ENCODE measurements at regions not wholly inside any gene's neighbourhood (a gene's known extent, or its start where the extent isn't known, plus 50 kb on each side); places are given as distances from the start of the nearest gene placed in this dataset.

- no peaks in the 10 kb centered on the region for H3K9me1 ChIP-seq (ENCODE audit: insufficient read depth, low read length)
- no peak overlapping the region for H3K56ac ChIP-seq (ENCODE audit: extremely low read depth, insufficient read depth, low read length)
- 70% methylated on average over 2 of the region's 5 CpGs; no CpG with 5 or more reads in 1 of the 2 experiments for WGBS, 2 experiments (ENCODE audit: extremely low coverage in 2 of 2, insufficient read length in 1 of 2)
- peaks cover 8% of the 10 kb centered on the region for H3K9me3 ChIP-seq (ENCODE audit: control insufficient read depth, insufficient read depth, low read length)
- H2AK9ac ChIP-seq (replicated peaks; ENCODE audit: low read depth, low read length, poor library complexity) = no peak overlapping the region
- no peak for DNase-seq
- H4K91ac ChIP-seq (ENCODE audit: insufficient read depth, low read depth, low read length) = no peak overlapping the region
- CTCF ChIA-PET = interaction anchor here (0.5 kb wide), 1 partner anchor 1847 kb away, joined by 3 read pairs; no protein-coding TSS in a partner anchor
- H3K14ac ChIP-seq (replicated peaks; ENCODE audit: low read depth, low read length) = no peak overlapping the region
- no peak overlapping the region for H2BK20ac ChIP-seq (ENCODE audit: low read depth, low read length)
- no peak overlapping the region for H3K23ac ChIP-seq (ENCODE audit: low read depth, low read length)
- no peaks in the 10 kb centered on the region for H3K27me3 ChIP-seq (ENCODE audit: control insufficient read depth, insufficient read depth, low read length)
- H3K4me1 ChIP-seq (ENCODE audit: control insufficient read depth, insufficient read depth, low read length) = no peaks in the 10 kb centered on the region
- intact Hi-C loops (cut with micrococcal nuclease) (loop anchor here (10.0 kb wide), 1 partner anchor 770 kb away; no protein-coding TSS in a partner anchor), in situ Hi-C loops (cut with MboI; ENCODE audit: low sequenced_read_pairs) (no loop called here), dilution Hi-C loops (cut with HindIII; ENCODE audit: low sequenced_read_pairs, unreplicated experiment) (no loop called here)
- no peak overlapping the region for H2BK5ac ChIP-seq (ENCODE audit: low read depth, low read length, poor library complexity, severe bottlenecking)
- no peak overlapping the region for H4K5ac ChIP-seq (ENCODE audit: low read depth, low read length)
- no peak overlapping the region for H3K18ac ChIP-seq (ENCODE audit: low read depth, low read length)
- no peak for ATAC-seq (ENCODE audit: low read depth)
- H3K36me3 ChIP-seq (ENCODE audit: control insufficient read depth, insufficient read depth, low read length) = no peaks in the 10 kb centered on the region
- no peak overlapping the region for H3K4ac ChIP-seq (ENCODE audit: low read depth, low read length)
- no peak overlapping the region for H2AFZ ChIP-seq (replicated peaks; ENCODE audit: low read length, poor library complexity)
- H4K20me1 ChIP-seq (ENCODE audit: insufficient read depth, low read length) = no peaks in the 10 kb centered on the region
- H3K79me1 ChIP-seq (ENCODE audit: low read depth in 1 of 2, low read length in 2 of 2) = no peaks in the 10 kb centered on the region
- H3K4me3 ChIP-seq (ENCODE audit: insufficient read depth, low read depth, low read length) = no peak overlapping the region
- no peak overlapping the region for H2BK120ac ChIP-seq (ENCODE audit: low read depth, low read length)
- BruUV-seq (replicated peaks) = no TSS peak
- H4K8ac ChIP-seq (ENCODE audit: low read depth in 2 of 2, low read length in 2 of 2) = no peak overlapping the region
- POLR2A ChIA-PET (ENCODE audit: unreplicated experiment) = no interaction called here
- no peak overlapping the region for H2AK5ac ChIP-seq (ENCODE audit: low read depth, low read length)
- TF ChIP-seq NFE2L2 (IDR thresholded peaks at IDR 0.05; ENCODE audit: low read depth, low read length) (no peak), ELK1 (IDR thresholded peaks at IDR 0.05; ENCODE audit: borderline replicate concordance, low read depth, low read length) (no peak), POLR2A (IDR thresholded peaks at IDR 0.05; ENCODE audit: low read depth, low read length) (no peak), USF2 (IDR thresholded peaks at IDR 0.05; ENCODE audit: low read depth, low read length) (no peak)
- no peak overlapping the region for H3K27ac ChIP-seq (ENCODE audit: insufficient read depth, low read length)
- H3K9ac ChIP-seq (ENCODE audit: low read depth, low read length) = no peak overlapping the region
- no peak overlapping the region for H3K4me2 ChIP-seq (ENCODE audit: low read depth, low read length)
- H2BK15ac ChIP-seq (ENCODE audit: low read depth, low read length) = no peak overlapping the region
These were observed 235.6 kb downstream of the TRIML1 start for GRCh38 chr4:188374871-188375270.

All from IMR-90 (cell line).